Stimulated activated effector memory CD8-positive, alpha-beta T cell treated with anti-CD3 and anti-CD28 coated beads, Interleukin-12 subunit alpha, Interleukin-12 subunit beta, amount 100 ng/mL, for 72 hours (primary cell): ENCODE measurements at regions not wholly inside any gene's neighbourhood (a gene's known extent, or its start where the extent isn't known, plus 50 kb on each side); places are given as distances from the start of the nearest gene placed in this dataset.

Source experiments
- ATAC-seq: fragments of 150-1000 bp; cut with Tn5 transposase; 2 replicates; pipeline ENCODE4 v1.10.0; 2021
- DNase-seq, 2 donors: peaks; one replicate each; pipeline ENCODE4 v3.0.0; 2021 to 2022; ENCODE audit warnings: low spot score in 2 of 2
- H3K27ac Mint-ChIP-seq: one replicate; pipeline ENCODE4 v1.8.0; 2022; ENCODE audit warnings: mild to moderate bottlenecking, mixed read lengths
- H3K36me3 Mint-ChIP-seq: one replicate; pipeline ENCODE4 v1.8.0; 2022; ENCODE audit warnings: mild to moderate bottlenecking, mixed read lengths
- H3K4me1 Mint-ChIP-seq: one replicate; pipeline ENCODE4 v1.8.0; 2022; ENCODE audit warnings: mixed read lengths
- H3K4me3 Mint-ChIP-seq: one replicate; pipeline ENCODE4 v1.8.0; 2022; ENCODE audit warnings: mild to moderate bottlenecking, mixed read lengths
- H3K9me3 Mint-ChIP-seq: one replicate; pipeline ENCODE4 v1.8.0; 2022; ENCODE audit warnings: mixed read lengths

DNA sequence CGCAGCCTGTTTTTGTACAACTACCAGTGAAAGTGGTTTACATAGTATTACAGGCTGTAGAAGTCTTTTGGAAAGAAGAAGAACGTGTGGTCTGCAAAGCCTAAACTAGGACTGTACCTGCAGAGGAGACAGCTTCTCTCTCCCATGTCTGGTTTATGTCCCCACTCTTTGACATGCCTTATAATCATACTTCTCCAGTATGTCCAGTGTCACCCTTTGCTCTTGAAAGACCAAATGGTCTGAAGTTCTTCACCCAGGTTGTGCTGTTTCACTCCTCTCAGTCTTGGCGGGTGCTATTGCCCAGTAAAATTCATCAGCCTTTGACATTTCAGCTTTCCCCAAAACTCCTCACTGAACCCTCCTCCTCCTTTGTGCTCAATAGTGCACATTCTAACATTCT is 676.0 kb upstream of the TENM4 start:
- Mint-ChIP-seq H3K27ac (no peak overlapping the region), H3K4me3 (no peak overlapping the region), H3K4me1 (no peaks in the 10 kb centered on the region), H3K9me3 (peaks cover 22% of the 10 kb centered on the region), H3K36me3 (no peaks in the 10 kb centered on the region)
- ATAC-seq (no peak), DNase-seq (no peak)

DNA sequence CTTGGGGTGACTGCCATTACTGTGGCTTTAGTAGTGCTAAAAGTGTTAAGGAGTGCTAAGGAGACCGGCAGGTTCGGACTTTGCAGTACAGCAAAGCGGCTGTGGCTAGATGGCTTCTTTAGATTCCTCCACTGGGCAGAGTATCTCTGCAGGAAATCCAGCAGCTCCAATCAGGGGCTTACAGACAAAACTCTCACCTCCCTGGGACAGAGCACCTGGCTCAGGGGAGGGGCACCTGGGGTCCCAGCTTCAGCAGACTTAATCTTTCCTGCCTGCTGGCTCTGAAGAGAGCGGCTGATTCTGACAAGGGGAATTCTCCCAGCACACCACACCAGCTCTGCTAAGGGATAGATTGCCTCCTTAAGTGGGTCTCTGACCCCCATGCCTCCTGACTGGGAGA is 668.8 kb upstream of the TENM4 start:
- ATAC-seq (no peak), DNase-seq (no peak)
- Mint-ChIP-seq H3K4me3 (no peak overlapping the region), H3K27ac (no peak overlapping the region), H3K36me3 (no peaks in the 10 kb centered on the region), H3K9me3 (peaks cover 22% of the 10 kb centered on the region), H3K4me1 (no peaks in the 10 kb centered on the region)

DNA sequence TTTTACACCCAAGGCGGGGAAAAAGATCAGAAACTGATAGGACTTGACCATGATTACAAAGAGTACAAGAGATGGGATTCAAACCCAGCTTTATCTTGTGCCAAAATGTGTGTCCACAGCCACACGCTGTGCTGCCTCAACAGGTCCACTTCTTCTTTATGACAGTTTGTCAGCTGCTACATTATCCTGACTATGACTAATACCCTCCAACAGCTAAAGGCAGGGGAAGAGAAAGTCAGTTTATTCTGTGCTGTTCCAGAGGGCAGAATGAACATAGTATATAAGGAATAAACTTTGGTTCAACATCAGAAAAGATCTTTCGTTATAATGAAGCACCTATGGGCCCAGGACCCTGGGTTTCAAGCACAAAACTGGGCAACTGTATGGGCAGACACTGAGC is 668.2 kb upstream of the TENM4 start:
- no peaks in the 10 kb centered on the region for H3K4me1 Mint-ChIP-seq
- no peak for DNase-seq
- ATAC-seq, result no peak
- H3K36me3 Mint-ChIP-seq, result no peaks in the 10 kb centered on the region
- H3K4me3 Mint-ChIP-seq, result no peak overlapping the region
- peaks cover 22% of the 10 kb centered on the region for H3K9me3 Mint-ChIP-seq
- no peak overlapping the region for H3K27ac Mint-ChIP-seq

- Mint-ChIP-seq H3K4me1 (no peaks in the 10 kb centered on the region), H3K27ac (no peak overlapping the region), H3K36me3 (no peaks in the 10 kb centered on the region), H3K4me3 (no peak overlapping the region), H3K9me3 (peaks cover 27% of the 10 kb centered on the region)
- ATAC-seq (no peak), DNase-seq (no peak)
These were observed 666.6 kb upstream of the TENM4 start for GRCh38 chr11:80107415-80107814.

GRCh38 chr11:80104191-80104590 is 663.4 kb upstream of the TENM4 start:
- Mint-ChIP-seq H3K4me3 (no peak overlapping the region), H3K9me3 (peaks cover 19% of the 10 kb centered on the region)
- no peak for ATAC-seq

GRCh38 chr11:80103142-80103859 is 662.5 kb upstream of the TENM4 start:
- ATAC-seq (no peak), DNase-seq (no peak)
- Mint-ChIP-seq H3K9me3 (peaks cover 23% of the 10 kb centered on the region), H3K4me1 (no peaks in the 10 kb centered on the region), H3K4me3 (no peak overlapping the region), H3K27ac (no peak overlapping the region), H3K36me3 (no peaks in the 10 kb centered on the region)

More at GRCh38 chr11:80104191-80104590, 663.4 kb upstream of the TENM4 start:
- no peak overlapping the region for H3K27ac Mint-ChIP-seq
- no peaks in the 10 kb centered on the region for H3K4me1 Mint-ChIP-seq
- H3K36me3 Mint-ChIP-seq, result no peaks in the 10 kb centered on the region
- no peak for DNase-seq

GRCh38 chr11:80097146-80097545 is 656.3 kb upstream of the TENM4 start:
- ATAC-seq (no peak), DNase-seq (no peak)
- H3K4me3 Mint-ChIP-seq, result no peak overlapping the region
- peaks cover 22% of the 10 kb centered on the region for H3K9me3 Mint-ChIP-seq
- no peak overlapping the region for H3K27ac Mint-ChIP-seq
- H3K4me1 Mint-ChIP-seq, result no peaks in the 10 kb centered on the region
- H3K36me3 Mint-ChIP-seq, result no peaks in the 10 kb centered on the region

- H3K9me3 Mint-ChIP-seq, result peaks cover 21% of the 10 kb centered on the region
- H3K4me3 Mint-ChIP-seq, result no peak overlapping the region
- no peak for ATAC-seq
- H3K27ac Mint-ChIP-seq, result no peak overlapping the region
- H3K4me1 Mint-ChIP-seq, result no peaks in the 10 kb centered on the region
- H3K36me3 Mint-ChIP-seq, result no peaks in the 10 kb centered on the region
- no peak for DNase-seq
These were observed 655.9 kb upstream of the TENM4 start for GRCh38 chr11:80096736-80097135.

GRCh38 chr11:80086496-80087055 is 645.7 kb upstream of the TENM4 start:
- DNase-seq (no peak), ATAC-seq (no peak)
- Mint-ChIP-seq H3K4me3 (no peak overlapping the region), H3K9me3 (peaks cover 20% of the 10 kb centered on the region), H3K27ac (no peak overlapping the region), H3K4me1 (no peaks in the 10 kb centered on the region), H3K36me3 (no peaks in the 10 kb centered on the region)

- H3K4me1 Mint-ChIP-seq, result no peaks in the 10 kb centered on the region
- H3K9me3 Mint-ChIP-seq, result peaks cover 20% of the 10 kb centered on the region
- ATAC-seq (no peak), DNase-seq (no peak)
- no peak overlapping the region for H3K27ac Mint-ChIP-seq
- no peak overlapping the region for H3K4me3 Mint-ChIP-seq
- H3K36me3 Mint-ChIP-seq, result no peaks in the 10 kb centered on the region
These were observed 644.7 kb upstream of the TENM4 start for GRCh38 chr11:80085563-80085962.

- Mint-ChIP-seq H3K4me3 (no peak overlapping the region), H3K9me3 (peaks cover 20% of the 10 kb centered on the region), H3K36me3 (no peaks in the 10 kb centered on the region), H3K4me1 (no peaks in the 10 kb centered on the region), H3K27ac (no peak overlapping the region)
- ATAC-seq (no peak), DNase-seq (no peak)
These were observed 643.8 kb upstream of the TENM4 start for GRCh38 chr11:80084608-80085007.

- Mint-ChIP-seq H3K9me3 (peaks cover 17% of the 10 kb centered on the region), H3K4me1 (no peaks in the 10 kb centered on the region), H3K4me3 (no peak overlapping the region), H3K27ac (no peak overlapping the region), H3K36me3 (no peaks in the 10 kb centered on the region)
- ATAC-seq (no peak), DNase-seq (no peak)
These were observed 642.7 kb upstream of the TENM4 start for GRCh38 chr11:80083531-80083951.

DNA sequence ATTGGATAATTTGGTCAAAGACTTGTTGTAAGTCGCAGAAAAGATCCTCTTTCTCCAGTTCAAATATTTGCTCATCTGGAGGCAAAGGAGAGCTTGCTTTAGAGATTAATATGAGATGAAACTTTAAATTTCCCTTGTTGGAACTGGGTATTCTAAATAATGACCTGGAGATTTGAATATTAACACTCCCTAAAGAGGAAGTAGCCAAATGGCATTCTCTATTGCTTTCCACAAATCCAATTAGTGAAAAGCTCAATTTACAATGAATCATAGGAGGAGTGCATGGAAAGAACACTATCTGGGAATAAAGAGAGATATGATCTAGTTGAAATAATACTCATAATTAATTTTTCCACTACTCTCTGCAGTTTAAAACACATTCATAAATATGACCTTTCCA is 641.6 kb upstream of the TENM4 start:
- Mint-ChIP-seq H3K4me3 (no peak overlapping the region), H3K4me1 (no peaks in the 10 kb centered on the region), H3K36me3 (no peaks in the 10 kb centered on the region), H3K27ac (no peak overlapping the region), H3K9me3 (peaks cover 17% of the 10 kb centered on the region)
- no peak for DNase-seq
- ATAC-seq, result no peak

DNA sequence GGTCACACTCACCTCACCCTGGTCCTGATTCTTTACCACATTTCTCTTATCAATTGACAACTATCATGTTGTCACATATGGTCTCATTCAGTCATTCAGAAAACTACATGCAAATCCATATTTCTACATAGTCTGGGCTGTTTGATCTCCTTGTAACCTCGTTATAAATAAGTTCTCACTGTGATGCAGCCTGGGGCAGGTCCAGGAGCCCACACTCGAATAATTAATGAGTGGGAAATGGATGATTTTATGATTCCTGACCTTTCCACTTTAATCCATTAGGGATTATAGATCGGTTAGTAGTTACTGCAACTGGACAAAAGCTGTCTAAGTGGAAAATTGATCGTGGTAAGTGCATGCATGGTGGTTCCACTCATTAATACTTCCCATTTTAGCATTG is 636.3 kb upstream of the TENM4 start:
- ATAC-seq (no peak), DNase-seq (no peak)
- Mint-ChIP-seq H3K27ac (no peak overlapping the region), H3K4me1 (no peaks in the 10 kb centered on the region), H3K9me3 (peaks cover 3% of the 10 kb centered on the region), H3K36me3 (no peaks in the 10 kb centered on the region), H3K4me3 (no peak overlapping the region)

DNA sequence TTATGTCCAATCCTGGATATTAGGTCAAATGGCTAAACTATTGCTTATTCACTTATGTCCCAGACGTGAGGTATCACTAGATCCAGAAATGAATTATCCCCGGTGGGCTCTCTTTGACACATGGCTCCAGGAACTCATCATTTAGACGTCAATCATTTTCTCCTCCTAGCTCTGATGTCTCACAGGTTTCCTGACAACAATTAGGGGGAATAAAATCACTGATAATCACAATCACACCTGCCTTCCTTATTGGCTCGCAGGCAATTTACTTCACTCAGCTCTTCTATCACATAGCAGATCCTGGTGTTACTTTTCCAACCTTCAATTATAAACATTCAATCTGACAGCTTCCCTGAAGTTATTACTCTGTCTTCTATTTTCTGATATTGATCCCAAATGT is 634.0 kb upstream of the TENM4 start:
- Mint-ChIP-seq H3K9me3 (peaks cover 4% of the 10 kb centered on the region), H3K36me3 (no peaks in the 10 kb centered on the region), H3K4me1 (no peaks in the 10 kb centered on the region), H3K27ac (no peak overlapping the region), H3K4me3 (no peak overlapping the region)
- no peak for DNase-seq
- ATAC-seq, result no peak

DNA sequence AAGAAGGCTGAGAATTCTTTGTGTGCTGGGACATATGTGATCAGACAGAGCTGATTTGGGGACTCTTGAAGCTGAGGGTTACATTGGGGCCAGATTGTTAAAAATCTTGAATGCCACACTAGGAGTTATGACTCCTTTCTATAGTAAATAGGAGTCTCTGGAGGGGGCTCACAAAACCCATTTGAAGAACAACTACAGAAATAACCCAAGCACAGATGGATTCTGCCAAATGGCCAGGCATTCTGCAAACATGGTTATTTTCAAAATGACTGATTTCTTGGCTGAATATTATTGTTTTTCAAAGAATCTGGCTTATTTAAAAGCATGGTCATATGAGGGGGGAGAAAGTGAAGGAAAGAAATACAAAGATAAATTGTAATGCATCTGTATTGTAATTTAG is 625.5 kb upstream of the TENM4 start:
- Mint-ChIP-seq H3K4me3 (no peak overlapping the region), H3K36me3 (no peaks in the 10 kb centered on the region), H3K4me1 (no peaks in the 10 kb centered on the region), H3K27ac (no peak overlapping the region), H3K9me3 (peaks cover 9% of the 10 kb centered on the region)
- ATAC-seq (no peak), DNase-seq (no peak)
